ENCODE measurements at regions not wholly inside any gene's neighbourhood (a gene's known extent, or its start where the extent isn't known, plus 50 kb on each side); places are given as distances from the start of the nearest gene placed in this dataset.
"Not testable (repeated sequence)": the region's sequence is repeated elsewhere in the genome, so short reads cannot be mapped to it uniquely, and the experiment has no call there.

GRCh38 chr7:35152059-35152458, 101.8 kb downstream of the TBX20 start:
- H3K4me1 ChIP-seq (ENCODE audit: control insufficient read depth in 2 of 3, insufficient read depth in 2 of 3, low read depth in 1 of 3, low read length in 3 of 3); H3K9me3 ChIP-seq (ENCODE audit: control insufficient read depth in 2 of 3, insufficient read depth in 1 of 3, low read length in 3 of 3); FAIRE-seq; H3K4me3 ChIP-seq (ENCODE audit: low read length in 3 of 3); H3K9ac ChIP-seq (ENCODE audit: low read length in 3 of 3); H3K27ac ChIP-seq (ENCODE audit: low read depth in 2 of 2, low read length in 2 of 2); H3K27me3 ChIP-seq (ENCODE audit: control insufficient read depth, insufficient read depth, low read length); intact Hi-C loops (cut with DNase I); H3K36me3 ChIP-seq (ENCODE audit: control insufficient read depth in 2 of 3, insufficient read depth in 3 of 3, low read length in 3 of 3): not testable (repeated sequence)
- peak in 1 of 5 donors; percentile 37 for DNase-seq

DNA sequence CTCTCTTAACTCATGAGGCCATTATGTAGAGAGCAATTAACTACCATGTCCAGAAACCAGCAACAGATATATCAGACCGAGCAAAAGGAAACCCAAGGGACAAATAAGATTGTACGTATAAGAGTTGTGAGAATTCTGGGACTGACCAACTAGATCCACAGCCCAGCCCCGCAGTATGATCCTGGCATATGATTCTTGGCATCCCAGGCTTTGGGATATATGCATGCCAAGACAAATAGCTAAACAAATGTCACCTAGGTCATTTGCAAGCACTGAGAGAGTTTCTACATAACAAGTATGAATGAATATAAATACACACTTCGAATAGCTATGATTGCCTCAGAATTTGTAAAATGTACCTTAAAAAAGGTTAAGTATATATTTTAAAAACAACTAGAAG, 105.9 kb downstream of the TBX20 start:
- H3K27me3 ChIP-seq (ENCODE audit: control insufficient read depth, insufficient read depth, low read length); H3K4me3 ChIP-seq (ENCODE audit: low read length in 3 of 3); H3K9me3 ChIP-seq (ENCODE audit: control insufficient read depth in 2 of 3, insufficient read depth in 1 of 3, low read length in 3 of 3); H3K4me1 ChIP-seq (ENCODE audit: control insufficient read depth in 2 of 3, insufficient read depth in 2 of 3, low read depth in 1 of 3, low read length in 3 of 3); DNase-seq; FAIRE-seq; intact Hi-C loops (cut with DNase I); H3K9ac ChIP-seq (ENCODE audit: low read length in 3 of 3); H3K36me3 ChIP-seq (ENCODE audit: control insufficient read depth in 2 of 3, insufficient read depth in 3 of 3, low read length in 3 of 3); H3K27ac ChIP-seq (ENCODE audit: low read depth in 2 of 2, low read length in 2 of 2): not testable (repeated sequence)

DNA sequence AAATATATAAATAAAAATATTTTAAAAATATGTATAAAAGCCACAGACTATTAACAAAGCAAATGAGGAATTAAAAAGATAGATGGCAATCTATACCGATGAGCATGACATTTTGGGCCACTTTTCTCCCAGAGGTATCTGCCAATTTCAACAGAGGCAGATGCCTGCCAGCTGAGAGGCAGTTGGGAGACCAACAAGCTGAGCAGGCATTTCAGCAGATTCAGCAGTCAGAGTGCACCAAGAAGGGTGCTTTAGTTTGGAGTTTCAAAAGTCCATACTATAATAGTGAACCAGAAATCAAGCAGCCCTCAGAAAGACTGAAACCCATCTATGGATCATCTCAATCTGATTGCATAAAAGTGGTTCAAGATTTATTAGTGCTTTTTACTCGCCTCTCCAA, 104.8 kb upstream of the DPY19L1 start:
- H3K9me3 ChIP-seq (ENCODE audit: control insufficient read depth in 2 of 3, insufficient read depth in 1 of 3, low read length in 3 of 3); H3K27ac ChIP-seq (ENCODE audit: low read depth in 2 of 2, low read length in 2 of 2); H3K36me3 ChIP-seq (ENCODE audit: control insufficient read depth in 2 of 3, insufficient read depth in 3 of 3, low read length in 3 of 3); H3K4me3 ChIP-seq (ENCODE audit: low read length in 3 of 3); DNase-seq; H3K9ac ChIP-seq (ENCODE audit: low read length in 3 of 3); H3K27me3 ChIP-seq (ENCODE audit: control insufficient read depth, insufficient read depth, low read length); H3K4me1 ChIP-seq (ENCODE audit: control insufficient read depth in 2 of 3, insufficient read depth in 2 of 3, low read depth in 1 of 3, low read length in 3 of 3); FAIRE-seq; intact Hi-C loops (cut with DNase I): not testable (repeated sequence)

GRCh38 chr7:35139281-35139680, 102.0 kb upstream of the DPY19L1 start:
- H3K36me3 ChIP-seq (ENCODE audit: control insufficient read depth in 2 of 3, insufficient read depth in 3 of 3, low read length in 3 of 3); H3K9ac ChIP-seq (ENCODE audit: low read length in 3 of 3); H3K27ac ChIP-seq (ENCODE audit: low read depth in 2 of 2, low read length in 2 of 2); H3K4me1 ChIP-seq (ENCODE audit: control insufficient read depth in 2 of 3, insufficient read depth in 2 of 3, low read depth in 1 of 3, low read length in 3 of 3); H3K9me3 ChIP-seq (ENCODE audit: control insufficient read depth in 2 of 3, insufficient read depth in 1 of 3, low read length in 3 of 3); intact Hi-C loops (cut with DNase I); H3K27me3 ChIP-seq (ENCODE audit: control insufficient read depth, insufficient read depth, low read length); H3K4me3 ChIP-seq (ENCODE audit: low read length in 3 of 3); FAIRE-seq; DNase-seq: not testable (repeated sequence)

DNA sequence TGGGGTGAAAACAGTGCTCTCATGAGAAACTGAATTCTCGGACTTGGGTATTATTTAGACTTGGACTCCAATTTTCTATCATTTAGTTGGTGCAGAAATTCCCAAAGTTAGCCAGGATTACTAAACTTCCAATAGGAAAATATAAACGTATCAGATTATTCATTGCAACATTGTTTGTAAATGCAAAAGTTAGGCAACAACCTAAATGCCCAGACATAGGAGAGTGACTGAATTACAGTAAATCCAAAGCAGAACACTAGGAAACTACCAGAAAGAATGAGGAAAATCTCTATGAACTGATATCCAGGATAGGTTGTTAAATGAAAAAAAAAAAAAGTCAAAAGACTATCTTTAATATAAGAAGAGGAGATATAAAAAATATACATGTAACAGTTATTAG, 96.2 kb upstream of the DPY19L1 start:
- H3K27me3 ChIP-seq (ENCODE audit: control insufficient read depth, insufficient read depth, low read length); H3K36me3 ChIP-seq (ENCODE audit: control insufficient read depth in 2 of 3, insufficient read depth in 3 of 3, low read length in 3 of 3); DNase-seq; H3K4me3 ChIP-seq (ENCODE audit: low read length in 3 of 3); H3K9ac ChIP-seq (ENCODE audit: low read length in 3 of 3); H3K27ac ChIP-seq (ENCODE audit: low read depth in 2 of 2, low read length in 2 of 2); FAIRE-seq; intact Hi-C loops (cut with DNase I); H3K4me1 ChIP-seq (ENCODE audit: control insufficient read depth in 2 of 3, insufficient read depth in 2 of 3, low read depth in 1 of 3, low read length in 3 of 3); H3K9me3 ChIP-seq (ENCODE audit: control insufficient read depth in 2 of 3, insufficient read depth in 1 of 3, low read length in 3 of 3): not testable (repeated sequence)

- H3K36me3 ChIP-seq (ENCODE audit: control insufficient read depth in 2 of 3, insufficient read depth in 3 of 3, low read length in 3 of 3); intact Hi-C loops (cut with DNase I); FAIRE-seq; H3K27me3 ChIP-seq (ENCODE audit: control insufficient read depth, insufficient read depth, low read length); H3K27ac ChIP-seq (ENCODE audit: low read depth in 2 of 2, low read length in 2 of 2); DNase-seq; H3K4me1 ChIP-seq (ENCODE audit: control insufficient read depth in 2 of 3, insufficient read depth in 2 of 3, low read depth in 1 of 3, low read length in 3 of 3); H3K4me3 ChIP-seq (ENCODE audit: low read length in 3 of 3); H3K9me3 ChIP-seq (ENCODE audit: control insufficient read depth in 2 of 3, insufficient read depth in 1 of 3, low read length in 3 of 3); H3K9ac ChIP-seq (ENCODE audit: low read length in 3 of 3): not testable (repeated sequence)
Measured at GRCh38 chr7:35133011-35133410, 95.7 kb upstream of the DPY19L1 start.

DNA sequence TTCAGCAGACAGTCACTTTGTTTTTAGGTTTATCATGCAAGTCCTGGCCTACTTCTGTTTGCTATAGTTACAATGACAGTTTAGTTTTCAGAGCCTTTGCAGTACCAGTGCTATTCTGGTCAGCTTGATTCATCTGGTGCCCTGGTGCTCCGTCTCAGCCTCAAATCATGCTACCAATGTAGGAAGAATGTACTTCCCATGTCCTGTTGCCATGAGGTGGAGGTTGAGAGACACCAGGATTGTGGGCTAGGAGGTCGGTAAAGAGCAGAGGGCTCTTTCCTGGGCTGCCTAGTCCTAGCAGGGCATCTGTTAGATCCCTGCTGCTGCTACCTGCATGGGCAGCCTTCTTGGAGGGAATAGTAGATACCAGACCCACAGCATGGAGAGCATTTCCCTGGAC, 91.4 kb upstream of the DPY19L1 start:
- intact Hi-C loops (cut with DNase I); H3K36me3 ChIP-seq (ENCODE audit: control insufficient read depth in 2 of 3, insufficient read depth in 3 of 3, low read length in 3 of 3); H3K4me1 ChIP-seq (ENCODE audit: control insufficient read depth in 2 of 3, insufficient read depth in 2 of 3, low read depth in 1 of 3, low read length in 3 of 3); DNase-seq; H3K9ac ChIP-seq (ENCODE audit: low read length in 3 of 3); H3K9me3 ChIP-seq (ENCODE audit: control insufficient read depth in 2 of 3, insufficient read depth in 1 of 3, low read length in 3 of 3); H3K27me3 ChIP-seq (ENCODE audit: control insufficient read depth, insufficient read depth, low read length); H3K27ac ChIP-seq (ENCODE audit: low read depth in 2 of 2, low read length in 2 of 2); H3K4me3 ChIP-seq (ENCODE audit: low read length in 3 of 3); FAIRE-seq: not testable (repeated sequence)

DNA sequence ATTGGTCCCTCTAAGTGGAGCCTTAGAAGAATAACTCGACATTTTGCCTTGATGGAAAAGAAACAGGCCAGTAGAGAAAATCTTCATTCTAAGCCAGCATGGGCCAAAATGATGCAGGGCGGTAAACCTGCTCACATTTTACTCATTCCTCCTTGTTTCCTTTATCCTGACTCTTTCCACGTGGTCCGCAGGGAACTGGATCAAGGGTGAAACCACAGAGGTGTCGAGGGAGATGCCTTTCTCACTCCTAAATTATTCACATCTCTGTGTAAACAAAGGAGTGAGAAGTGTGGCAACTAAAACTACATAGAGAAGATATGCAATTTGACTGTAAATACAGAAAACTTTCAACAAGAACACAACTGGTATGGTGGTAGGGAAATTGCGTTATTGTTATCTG, 81.2 kb upstream of the DPY19L1 start:
- FAIRE-seq; DNase-seq; H3K9ac ChIP-seq (ENCODE audit: low read length in 3 of 3); H3K4me1 ChIP-seq (ENCODE audit: control insufficient read depth in 2 of 3, insufficient read depth in 2 of 3, low read depth in 1 of 3, low read length in 3 of 3); H3K4me3 ChIP-seq (ENCODE audit: low read length in 3 of 3); H3K9me3 ChIP-seq (ENCODE audit: control insufficient read depth in 2 of 3, insufficient read depth in 1 of 3, low read length in 3 of 3); intact Hi-C loops (cut with DNase I); H3K36me3 ChIP-seq (ENCODE audit: control insufficient read depth in 2 of 3, insufficient read depth in 3 of 3, low read length in 3 of 3); H3K27me3 ChIP-seq (ENCODE audit: control insufficient read depth, insufficient read depth, low read length); H3K27ac ChIP-seq (ENCODE audit: low read depth in 2 of 2, low read length in 2 of 2): not testable (repeated sequence)

DNA sequence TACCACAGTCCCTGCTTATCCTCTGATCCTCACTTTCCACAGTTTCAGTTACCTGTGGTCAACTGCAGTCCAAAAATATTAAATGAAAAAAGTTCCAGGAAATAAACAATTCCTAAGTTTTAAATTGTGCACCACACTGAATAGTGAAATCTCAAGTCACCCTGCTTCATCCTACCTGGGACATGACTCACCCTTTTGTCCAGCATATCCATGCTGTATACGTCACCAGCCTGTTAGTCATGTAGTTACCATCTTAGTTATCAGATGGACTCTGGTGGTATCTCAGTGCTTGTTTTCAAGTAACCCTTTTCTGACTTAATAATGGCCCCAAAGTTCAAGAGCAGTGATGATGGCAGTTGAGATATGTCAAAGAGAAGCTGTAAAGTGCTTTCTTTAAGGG, 69.4 kb upstream of the DPY19L1 start:
- H3K9ac ChIP-seq (ENCODE audit: low read length in 3 of 3); H3K27me3 ChIP-seq (ENCODE audit: control insufficient read depth, insufficient read depth, low read length); DNase-seq; H3K4me3 ChIP-seq (ENCODE audit: low read length in 3 of 3); FAIRE-seq; intact Hi-C loops (cut with DNase I); H3K36me3 ChIP-seq (ENCODE audit: control insufficient read depth in 2 of 3, insufficient read depth in 3 of 3, low read length in 3 of 3); H3K27ac ChIP-seq (ENCODE audit: low read depth in 2 of 2, low read length in 2 of 2); H3K9me3 ChIP-seq (ENCODE audit: control insufficient read depth in 2 of 3, insufficient read depth in 1 of 3, low read length in 3 of 3); H3K4me1 ChIP-seq (ENCODE audit: control insufficient read depth in 2 of 3, insufficient read depth in 2 of 3, low read depth in 1 of 3, low read length in 3 of 3): not testable (repeated sequence)
